ENCODE measurements at regions not wholly inside any gene's neighbourhood (a gene's known extent, or its start where the extent isn't known, plus 50 kb on each side); places are given as distances from the start of the nearest gene placed in this dataset.

DNA sequence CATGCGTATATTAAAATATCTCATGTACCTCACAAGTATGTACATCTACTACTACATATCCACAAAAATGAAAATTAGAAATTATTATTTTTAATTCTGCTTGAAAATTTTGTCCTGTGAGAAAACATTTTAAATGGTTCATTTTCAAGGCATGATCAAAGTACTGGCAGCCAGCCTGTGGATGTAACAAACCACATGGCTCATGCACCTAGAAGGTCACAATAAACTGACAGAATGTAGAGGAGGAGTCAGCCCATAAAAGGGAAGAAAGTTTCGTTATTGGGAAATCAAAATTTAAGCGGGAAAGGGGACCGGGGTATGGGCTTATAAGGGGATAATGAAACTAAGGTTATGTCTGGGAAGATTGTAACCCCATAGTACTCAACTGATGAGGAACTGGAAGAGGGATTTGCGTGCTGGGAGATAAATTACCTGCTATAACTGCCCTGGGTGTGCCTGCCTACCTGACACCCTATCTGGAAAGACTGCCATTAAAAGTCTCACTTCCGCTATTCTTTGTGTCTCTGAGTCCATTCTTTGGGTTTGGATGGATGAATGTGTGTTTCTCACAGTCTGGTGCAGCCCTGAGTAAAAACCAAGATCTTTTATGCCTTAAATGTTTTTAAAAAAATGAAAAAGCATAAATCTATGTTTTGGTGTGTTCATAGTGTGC is 62.2 kb upstream of the PCED1B start:
- ATAC-seq, result no peak
- ChIA-PET POLR2A (no interaction called here), CTCF (no interaction called here)
- TF ChIP-seq NR2C2 (CRISPR knock-in tag; IDR thresholded peaks at IDR 0.05) (no peak), JAZF1 (CRISPR knock-in tag; IDR thresholded peaks at IDR 0.05) (no peak), ESRRA (CRISPR knock-in tag; IDR thresholded peaks at IDR 0.05; ENCODE audit: borderline replicate concordance) (no peak), ATF2 (CRISPR knock-in tag; IDR thresholded peaks at IDR 0.05; ENCODE audit: borderline replicate concordance, low read depth) (no peak)
- Mint-ChIP-seq H3K27me3 (ENCODE audit: low read depth) (no peaks in the 10 kb centered on the region), H3K27ac (no peak overlapping the region), H3K36me3 (no peaks in the 10 kb centered on the region), H3K4me1 (no peaks in the 10 kb centered on the region), H3K4me3 (no peak overlapping the region), H3K9me3 (no peaks in the 10 kb centered on the region)
- DNase-seq (ENCODE audit: low spot score), result no peak

GRCh38 chr12:47017901-47018475 is 61.4 kb upstream of the PCED1B start:
- Mint-ChIP-seq H3K9me3 (no peaks in the 10 kb centered on the region), H3K27ac (no peak overlapping the region), H3K4me3 (no peak overlapping the region), H3K36me3 (no peaks in the 10 kb centered on the region), H3K27me3 (ENCODE audit: low read depth) (no peaks in the 10 kb centered on the region), H3K4me1 (no peaks in the 10 kb centered on the region)
- ATAC-seq (no peak), DNase-seq (ENCODE audit: low spot score) (no peak)
- POLR2A ChIA-PET, result no interaction called here
- TF ChIP-seq CREB1 (CRISPR knock-in tag; IDR thresholded peaks at IDR 0.05), result no peak
- TF ChIP-seq ZNF219 (CRISPR knock-in tag; IDR thresholded peaks at IDR 0.05; ENCODE audit: borderline replicate concordance), result no peak
- no peak for TF ChIP-seq ZNF532 (CRISPR knock-in tag; IDR thresholded peaks at IDR 0.05; ENCODE audit: borderline replicate concordance)
- TF ChIP-seq FOXJ3 (CRISPR knock-in tag; IDR thresholded peaks at IDR 0.05; ENCODE audit: borderline replicate concordance), result no peak
- TF ChIP-seq MXD4 (CRISPR knock-in tag; IDR thresholded peaks at IDR 0.05; ENCODE audit: borderline replicate concordance), result no peak
- TF ChIP-seq SOX15 (CRISPR knock-in tag; IDR thresholded peaks at IDR 0.05), result no peak
- TF ChIP-seq ZNF416 (CRISPR knock-in tag; IDR thresholded peaks at IDR 0.05), result no peak
- no peak for TF ChIP-seq GRHL2 (CRISPR knock-in tag; IDR thresholded peaks at IDR 0.05; ENCODE audit: insufficient replicate concordance, severe bottlenecking)
- no peak for TF ChIP-seq OVOL2 (CRISPR knock-in tag; IDR thresholded peaks at IDR 0.05; ENCODE audit: borderline replicate concordance)
- TF ChIP-seq MAX (CRISPR knock-in tag; IDR thresholded peaks at IDR 0.05), result no peak
- no peak for TF ChIP-seq ZNF423 (CRISPR knock-in tag; IDR thresholded peaks at IDR 0.05)
- CTCF ChIA-PET, result no interaction called here

DNA sequence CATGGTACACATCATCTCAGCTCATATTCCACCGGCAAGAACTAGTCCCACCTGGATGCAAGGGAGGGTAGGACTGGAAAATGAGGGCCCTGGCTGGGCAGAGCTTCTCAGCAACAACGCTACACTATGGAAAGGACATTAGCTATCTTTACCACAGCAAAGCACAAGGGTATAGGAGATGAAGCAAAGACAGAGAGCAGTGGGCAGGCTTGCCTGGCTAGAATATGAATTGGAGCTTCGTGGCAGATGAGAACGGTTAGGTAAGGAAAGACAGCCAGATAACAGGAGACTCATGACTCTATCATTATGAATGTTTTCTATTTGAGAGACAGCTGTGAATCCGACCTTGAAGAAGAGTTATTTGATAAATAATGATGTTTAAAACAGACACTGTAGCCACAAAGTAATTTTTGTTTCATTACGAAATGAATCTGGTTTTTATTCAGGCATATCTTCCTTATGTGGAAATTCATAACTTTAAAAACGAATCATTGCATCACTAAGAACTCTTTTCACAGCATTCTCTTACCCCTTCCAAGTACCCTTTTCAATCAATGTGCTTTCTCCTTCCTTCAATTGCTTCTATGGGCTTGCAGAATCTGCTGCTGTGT is 59.1 kb upstream of the PCED1B start:
- H3K36me3 Mint-ChIP-seq, result no peaks in the 10 kb centered on the region
- TF ChIP-seq ZNF232 (CRISPR knock-in tag; IDR thresholded peaks at IDR 0.05), result no peak
- no peak for TF ChIP-seq ELF4 (CRISPR knock-in tag; IDR thresholded peaks at IDR 0.05; ENCODE audit: low read depth)
- TF ChIP-seq, protein P1, sequence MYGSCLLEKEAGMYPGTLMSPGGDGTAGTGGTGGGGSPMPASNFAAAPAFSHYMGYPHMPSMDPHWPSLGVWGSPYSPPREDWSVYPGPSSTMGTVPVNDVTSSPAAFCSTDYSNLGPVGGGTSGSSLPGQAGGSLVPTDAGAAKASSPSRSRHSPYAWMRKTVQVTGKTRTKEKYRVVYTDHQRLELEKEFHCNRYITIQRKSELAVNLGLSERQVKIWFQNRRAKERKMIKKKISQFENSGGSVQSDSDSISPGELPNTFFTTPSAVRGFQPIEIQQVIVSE (CRISPR knock-in tag; IDR thresholded peaks at IDR 0.05; ENCODE audit: borderline replicate concordance), result no peak
- no peak for TF ChIP-seq HMGXB4 (CRISPR knock-in tag; IDR thresholded peaks at IDR 0.05)
- no peak for TF ChIP-seq MXD4 (CRISPR knock-in tag; IDR thresholded peaks at IDR 0.05; ENCODE audit: borderline replicate concordance)
- no peak for TF ChIP-seq E2F1 (CRISPR knock-in tag; IDR thresholded peaks at IDR 0.05)
- TF ChIP-seq, protein P2, sequence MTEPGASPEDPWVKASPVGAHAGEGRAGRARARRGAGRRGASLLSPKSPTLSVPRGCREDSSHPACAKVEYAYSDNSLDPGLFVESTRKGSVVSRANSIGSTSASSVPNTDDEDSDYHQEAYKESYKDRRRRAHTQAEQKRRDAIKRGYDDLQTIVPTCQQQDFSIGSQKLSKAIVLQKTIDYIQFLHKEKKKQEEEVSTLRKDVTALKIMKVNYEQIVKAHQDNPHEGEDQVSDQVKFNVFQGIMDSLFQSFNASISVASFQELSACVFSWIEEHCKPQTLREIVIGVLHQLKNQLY (CRISPR knock-in tag; IDR thresholded peaks at IDR 0.05), result no peak

More for the DNA sequence above, 59.1 kb upstream of the PCED1B start:
- Mint-ChIP-seq H3K4me1 (no peaks in the 10 kb centered on the region), H3K27ac (no peak overlapping the region), H3K27me3 (ENCODE audit: low read depth) (no peaks in the 10 kb centered on the region), H3K9me3 (no peaks in the 10 kb centered on the region), H3K4me3 (no peak overlapping the region)
- ChIA-PET POLR2A (no interaction called here), CTCF (interaction anchor here (1.1 to 3.2 kb wide), 8 partner anchors 12 to 895 kb away, joined by 3 to 9 read pairs (median 4); no protein-coding TSS in a partner anchor)
- DNase-seq (ENCODE audit: low spot score) (no peak), ATAC-seq (no peak)

All from WTC11 (cell line).